GM23248 (cell line): ENCODE measurements at regions not wholly inside any gene's neighbourhood (a gene's known extent, or its start where the extent isn't known, plus 50 kb on each side); places are given as distances from the start of the nearest gene placed in this dataset.

Source experiments
- EZH2 ChIP-seq: fragments of 200-600 bp; sonication (generic); IDR thresholded peaks from 2 replicates; pipeline ENCODE4 v1.6.1; 2018; ENCODE audit warnings: antibody characterized with exemption, mild to moderate bottlenecking; ENCODE audit not compliant: insufficient read depth, poor library complexity, severe bottlenecking
- EZH2phosphoT487 ChIP-seq: fragments of 200-600 bp; sonication (generic); IDR thresholded peaks from 2 replicates; pipeline ENCODE4 v1.6.1; 2018; ENCODE audit warnings: antibody characterized with exemption, moderate library complexity, mild to moderate bottlenecking, low read depth; ENCODE audit not compliant: insufficient read depth

GRCh38 chr6:135703621-135704020, 147.9 kb upstream of the PDE7B start:
- TF ChIP-seq EZH2 (no peak), EZH2phosphoT487 (no peak)
